GM12878 (cell line): ENCODE measurements at regions not wholly inside any gene's neighbourhood (a gene's known extent, or its start where the extent isn't known, plus 50 kb on each side); places are given as distances from the start of the nearest gene placed in this dataset.

Source experiments
- ATAC-seq: fragments of 200-7000 bp; cut with Tn5 transposase; 3 replicates; pipeline ENCODE4 v1.9.1; 2020; ENCODE audit warnings: mild to moderate bottlenecking, moderate library complexity
- BruUV-seq: library from RNA; stranded (reverse); fragments of 400-500 nt; replicated peaks from 2 replicates; lab custom pipeline; 2021; lab: Mats Ljungman, UMichigan
- CTCF ChIA-PET: fragments of 300-600 bp; sonication (Branson Sonifier 250); formaldehyde crosslinking; extraction: SDS; loops from one replicate; lab custom pipeline; 2021; ENCODE audit warnings: inconsistent platforms; lab: Yijun Ruan, JAX
- POLR2A ChIA-PET: fragments of 350-600 bp; formaldehyde crosslinking; extraction: SDS; loops from one replicate; lab custom pipeline; 2021; ENCODE audit warnings: inconsistent platforms; lab: Charles Lee
- RAD21 ChIA-PET: fragments of 300-600 bp; sonication (Branson Sonifier 250); formaldehyde crosslinking; loops from one replicate; lab custom pipeline; 2023; ENCODE audit warnings: antibody characterized with exemption; ENCODE audit not compliant: unreplicated experiment; lab: Charles Lee
- SMC1A ChIA-PET: fragments of 300-600 bp; sonication (Branson Sonifier 250); formaldehyde crosslinking; loops from one replicate; lab custom pipeline; 2023; ENCODE audit not compliant: unreplicated experiment, uncharacterized antibody; lab: Charles Lee
- DNase-seq: peaks from one replicate; pipeline ENCODE4 v3.0.0-alpha.2; 2011; ENCODE audit warnings: low read depth, low spot score
- FAIRE-seq: peaks from 3 replicates; lab custom pipeline; 2011; peaks lifted over from hg19 to GRCh38; lab: Jason Lieb, UNC
- H2AFZ ChIP-seq: 2 replicates; pipeline ENCODE4 v1.6.0; 2011; ENCODE audit warnings: low read depth, low read length, control low read depth; ENCODE audit not compliant: control insufficient read depth
- H3K27ac ChIP-seq: 2 replicates; pipeline ENCODE4 v1.5.1; 2011; ENCODE audit warnings: control low read depth; ENCODE audit not compliant: control insufficient read depth, insufficient read depth
- H3K27me3 ChIP-seq, 2 experiments: replicated peaks in 1 of 2; 2 replicates each; pipeline versions ENCODE4 v1.6.0 to v1.6.1; 2011; ENCODE audit warnings: low read length in 1 of 2; ENCODE audit not compliant: control insufficient read depth in 2 of 2, insufficient read depth in 2 of 2
- H3K36me3 ChIP-seq, 2 experiments: 2 replicates each; pipeline ENCODE4 v1.5.1; 2011; ENCODE audit warnings: low read length in 1 of 2; ENCODE audit not compliant: control insufficient read depth in 2 of 2, insufficient read depth in 2 of 2
- H3K4me1 ChIP-seq: 2 replicates; pipeline ENCODE4 v1.6.1; 2011; ENCODE audit warnings: mild to moderate bottlenecking, low read length, moderate library complexity, mixed read lengths; ENCODE audit not compliant: control insufficient read depth, insufficient read depth
- H3K4me2 ChIP-seq: 2 replicates; pipeline ENCODE4 v1.6.0; 2011; ENCODE audit warnings: control low read depth; ENCODE audit not compliant: control insufficient read depth, insufficient read depth
- H3K4me3 ChIP-seq: fragments of 200-600 bp; sonication (generic); 2 replicates; pipeline ENCODE4 v1.5.1; 2016
- H3K79me2 ChIP-seq: 2 replicates; pipeline ENCODE4 v1.6.0; 2011; ENCODE audit warnings: low read length; ENCODE audit not compliant: control insufficient read depth, insufficient read depth
- H3K9ac ChIP-seq: 2 replicates; pipeline ENCODE4 v1.8.0; 2011; ENCODE audit warnings: low read length, control low read depth, mixed read lengths; ENCODE audit not compliant: control insufficient read depth, insufficient read depth
- H3K9me3 ChIP-seq: replicated peaks from 3 replicates; pipeline ENCODE4 v1.5.1; 2011; ENCODE audit warnings: mild to moderate bottlenecking, low read length; ENCODE audit not compliant: control insufficient read depth, insufficient read depth
- H4K20me1 ChIP-seq: 2 replicates; pipeline ENCODE4 v1.6.0; 2011; ENCODE audit not compliant: control insufficient read depth, insufficient read depth
- GATAD2B ChIP-seq: fragments of 450-650 bp; conservative IDR thresholded peaks from 2 replicates; pipeline ENCODE4 v1.6.1; 2017; ENCODE audit warnings: low read depth, mild to moderate bottlenecking, moderate library complexity
- HDAC6 ChIP-seq: fragments of 200-600 bp; sonication (generic); IDR thresholded peaks from one replicate; pipeline ENCODE4 v1.8.0; 2017; ENCODE audit warnings: antibody characterized with exemption; ENCODE audit not compliant: unreplicated experiment
- RB1 ChIP-seq: fragments of 450-650 bp; formaldehyde crosslinking; IDR thresholded peaks from 2 replicates; pipeline ENCODE4 v1.6.1; 2017; ENCODE audit warnings: mild to moderate bottlenecking, borderline replicate concordance
- RCOR1 ChIP-seq: conservative IDR thresholded peaks from 2 replicates; pipeline ENCODE4 v1.6.1; 2012; ENCODE audit warnings: low read depth, low read length, improper control_type of control experiment
- SMAD5 ChIP-seq: IDR thresholded peaks from 2 replicates; pipeline ENCODE4 v1.6.1; 2016; ENCODE audit warnings: antibody characterized with exemption, low read depth
- SRF ChIP-seq, 2 experiments: IDR thresholded peaks; 2 replicates each; pipeline ENCODE4 v1.6.1; 2011; ENCODE audit warnings: low read depth in 2 of 2, low read length in 2 of 2, mild to moderate bottlenecking in 1 of 2, moderate library complexity in 1 of 2
- SUZ12 ChIP-seq: fragments of 200-600 bp; sonication (generic); IDR thresholded peaks from one replicate; pipeline ENCODE4 v1.6.1; 2018; ENCODE audit warnings: antibody characterized with exemption, mild to moderate bottlenecking; ENCODE audit not compliant: unreplicated experiment
- WGBS: methylation state at CpG from one replicate; pipeline ENCODE4 v1.1.6; 2016; ENCODE audit warnings: low lambda C conversion rate; ENCODE audit not compliant: insufficient replicate concordance, insufficient coverage; ENCODE audit errors: missing lambda C conversion rate; 5-methylcytosine and 5-hydroxymethylcytosine counted together
- in situ Hi-C: fragments of 300-500 bp; cut with MboI; formaldehyde crosslinking; loops from 9 replicates; pipeline ENCODE4 v1.14.3; 2018; ENCODE audit warnings: mixed read lengths
- intact Hi-C: fragments of 100-400 bp; cut with micrococcal nuclease; formaldehyde crosslinking; loops from one replicate; pipeline ENCODE4 v1.14.2; 2022; ENCODE audit not compliant: unreplicated experiment

DNA sequence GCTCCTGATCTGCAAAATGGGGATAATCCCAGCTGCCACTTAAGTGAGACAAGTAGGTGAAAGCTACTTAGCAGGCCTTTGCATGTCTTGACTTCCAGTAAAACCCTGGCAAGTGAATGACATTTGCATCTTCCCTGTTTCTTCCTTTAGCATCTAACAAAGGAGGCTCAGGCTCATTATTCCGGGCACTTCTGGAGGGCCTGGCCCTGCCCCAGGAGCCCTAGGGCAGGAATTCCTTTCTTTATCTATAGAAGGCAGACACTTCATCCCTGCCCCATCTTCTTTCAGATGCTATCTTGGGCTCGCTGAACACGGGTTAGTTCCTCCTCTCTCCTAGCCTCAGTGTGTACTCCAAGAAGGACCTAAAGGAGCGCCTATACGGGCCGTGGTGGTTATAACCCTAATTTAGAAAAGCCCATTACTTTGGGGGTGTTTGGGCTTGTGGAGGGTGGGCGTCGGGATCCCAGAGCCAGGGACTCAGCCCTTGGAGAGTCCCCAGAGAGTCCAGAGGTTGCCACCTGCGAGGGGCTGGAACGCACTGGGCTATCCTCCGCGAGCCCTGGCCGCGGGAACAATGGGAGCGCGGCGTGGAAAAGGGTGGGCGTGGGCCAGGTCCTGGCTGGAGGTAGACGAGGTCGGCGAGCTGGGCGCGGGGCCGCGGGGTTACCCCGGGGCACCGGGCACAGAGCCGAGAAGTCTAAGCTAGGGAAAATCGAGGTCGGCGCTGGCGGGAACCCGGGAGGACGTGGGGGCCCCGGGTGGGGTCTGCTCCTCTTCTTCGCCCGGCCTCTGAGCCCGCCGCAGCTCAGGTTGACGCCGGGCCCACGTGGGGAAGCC is 62.8 kb upstream of the EPB41L1 start:
- Histone ChIP-seq H3K9me3 (no peaks in the 10 kb centered on the region), H3K4me1 (peaks cover 9% of the 10 kb centered on the region), H3K36me3 (no peaks in the 10 kb centered on the region), H3K79me2 (no peaks in the 10 kb centered on the region), H3K27me3 (peaks cover 10 to 27% of the 10 kb centered on the region in 2 experiments), H3K9ac (no peak overlapping the region), H2AFZ (no peak overlapping the region), H3K4me2 (peak overlapping the region; percentile 59; the same call in 1 of the 2 replicates), H3K4me3 (no peak overlapping the region), H3K27ac (no peak overlapping the region), H4K20me1 (no peaks in the 10 kb centered on the region)
- BruUV-seq, result no TSS peak
- DNase-seq (no peak), FAIRE-seq (no peak), ATAC-seq (no peak)
- ChIA-PET SMC1A (no interaction called here), CTCF (interaction anchor here (0.9 to 1.3 kb wide), 3 partner anchors 97 to 99 kb away, joined by 4 to 5 read pairs (median 4); no protein-coding TSS in a partner anchor), POLR2A (interaction anchor here (0.6 kb wide), 2 partner anchors 27 to 36 kb away, joined by 3 read pairs; no protein-coding TSS in a partner anchor), RAD21 (interaction anchor here (1.3 to 1.9 kb wide), 2 partner anchors 35 to 46 kb away, joined by 3 to 5 read pairs; no protein-coding TSS in a partner anchor)
- no peak for TF ChIP-seq SMAD5
- in situ Hi-C loops (no loop called here), intact Hi-C loops (no loop called here)
- 40% methylated on average over 37 of the region's 42 CpGs for WGBS

GRCh38 chr20:36092398-36093024 is 62.0 kb upstream of the EPB41L1 start:
- no peaks in the 10 kb centered on the region for H4K20me1 ChIP-seq
- H3K9me3 ChIP-seq, result no peaks in the 10 kb centered on the region
- peak overlapping the region; percentile 69 for H3K4me3 ChIP-seq
- FAIRE-seq, result no peak
- peaks cover 10 to 27% of the 10 kb centered on the region in 2 experiments for H3K27me3 ChIP-seq
- DNase-seq, result no peak
- intact Hi-C loops, result no loop called here
- H3K27ac ChIP-seq, result no peak overlapping the region
- peak overlapping the region; percentile 89 for H3K4me2 ChIP-seq
- H2AFZ ChIP-seq, result peak overlapping the region; percentile 26; the same call in 1 of the 2 replicates
- no peaks in the 10 kb centered on the region for H3K79me2 ChIP-seq
- H3K9ac ChIP-seq, result no peak overlapping the region
- TF ChIP-seq RCOR1, result no peak
- no peak for TF ChIP-seq GATAD2B
- peak; percentile 63 for TF ChIP-seq SUZ12
- TF ChIP-seq RB1, result no peak
- TF ChIP-seq SRF (IDR thresholded peaks at IDR 0.05; ENCODE audit: low read depth in 2 of 2, low read length in 2 of 2), result no peak
- no peak for TF ChIP-seq HDAC6
- TF ChIP-seq, all 136 proteins: peak for 1
- ChIA-PET SMC1A (no interaction called here), CTCF (interaction anchor here (0.9 kb wide), 1 partner anchor 99 kb away, joined by 4 read pairs; no protein-coding TSS in a partner anchor), POLR2A (no interaction called here), RAD21 (interaction anchor here (1.3 to 1.9 kb wide), 2 partner anchors 34 to 46 kb away, joined by 3 to 5 read pairs; no protein-coding TSS in a partner anchor)
- Histone ChIP-seq H3K4me1 (peaks cover 12% of the 10 kb centered on the region), H3K36me3 (no peaks in the 10 kb centered on the region)
- WGBS, result 2% methylated on average over 47 of the region's 89 CpGs
- ATAC-seq, result peak; percentile 72
- BruUV-seq, result no TSS peak
- in situ Hi-C loops, result no loop called here
